Transverse colon (tissue), 4 donors: ENCODE measurements at regions not wholly inside any gene's neighbourhood (a gene's known extent, or its start where the extent isn't known, plus 50 kb on each side); places are given as distances from the start of the nearest gene placed in this dataset.

Experiments used
- POLR2AphosphoS5 ChIP-seq, 3 donors: sonication (generic); formaldehyde crosslinking; IDR thresholded peaks; one replicate each; pipeline ENCODE4 v1.6.1; 2016; ENCODE audit warnings: antibody characterized with exemption in 3 of 3
- TF ChIP-seq, protein P1 (sequence below), 5 experiments: fragments of 200-600 bp in 3 of 5; fragments of 450-650 bp in 2 of 5; sonication (generic) in 3 of 5; IDR thresholded peaks; 1 replicate in 2 of 5; 2 replicates in 3 of 5; pipeline ENCODE4 v1.5.1; 2016 to 2017; ENCODE audit warnings: antibody characterized with exemption in 5 of 5, inconsistent platforms in 3 of 5, mild to moderate bottlenecking in 2 of 5, moderate library complexity in 1 of 5

DNA sequence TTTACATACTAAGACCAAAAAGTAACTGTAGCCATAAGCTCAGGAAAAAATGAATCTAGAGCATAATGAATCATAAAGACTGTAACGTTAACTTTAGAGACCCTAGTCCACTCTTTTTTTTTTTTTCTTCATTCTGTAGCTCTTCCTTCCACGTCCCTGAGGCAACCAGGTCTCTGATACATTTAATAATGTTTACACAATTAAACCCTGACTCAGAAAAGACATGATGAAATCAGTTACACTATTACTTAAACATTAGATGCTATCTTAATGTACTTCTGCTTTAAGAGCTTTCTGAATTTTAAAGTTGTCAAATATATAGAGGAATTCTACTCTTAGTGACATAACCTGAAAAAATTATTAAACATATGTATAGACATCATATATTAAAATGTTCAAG is 1121.5 kb upstream of the DDX18 start:
- TF ChIP-seq, protein P1, sequence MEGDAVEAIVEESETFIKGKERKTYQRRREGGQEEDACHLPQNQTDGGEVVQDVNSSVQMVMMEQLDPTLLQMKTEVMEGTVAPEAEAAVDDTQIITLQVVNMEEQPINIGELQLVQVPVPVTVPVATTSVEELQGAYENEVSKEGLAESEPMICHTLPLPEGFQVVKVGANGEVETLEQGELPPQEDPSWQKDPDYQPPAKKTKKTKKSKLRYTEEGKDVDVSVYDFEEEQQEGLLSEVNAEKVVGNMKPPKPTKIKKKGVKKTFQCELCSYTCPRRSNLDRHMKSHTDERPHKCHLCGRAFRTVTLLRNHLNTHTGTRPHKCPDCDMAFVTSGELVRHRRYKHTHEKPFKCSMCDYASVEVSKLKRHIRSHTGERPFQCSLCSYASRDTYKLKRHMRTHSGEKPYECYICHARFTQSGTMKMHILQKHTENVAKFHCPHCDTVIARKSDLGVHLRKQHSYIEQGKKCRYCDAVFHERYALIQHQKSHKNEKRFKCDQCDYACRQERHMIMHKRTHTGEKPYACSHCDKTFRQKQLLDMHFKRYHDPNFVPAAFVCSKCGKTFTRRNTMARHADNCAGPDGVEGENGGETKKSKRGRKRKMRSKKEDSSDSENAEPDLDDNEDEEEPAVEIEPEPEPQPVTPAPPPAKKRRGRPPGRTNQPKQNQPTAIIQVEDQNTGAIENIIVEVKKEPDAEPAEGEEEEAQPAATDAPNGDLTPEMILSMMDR (IDR thresholded peaks at IDR 0.05) = no peak
- TF ChIP-seq POLR2AphosphoS5 (IDR thresholded peaks at IDR 0.05) = no peak
